ENCODE measurements at regions not wholly inside any gene's neighbourhood (a gene's known extent, or its start where the extent isn't known, plus 50 kb on each side); places are given as distances from the start of the nearest gene placed in this dataset.

DNA sequence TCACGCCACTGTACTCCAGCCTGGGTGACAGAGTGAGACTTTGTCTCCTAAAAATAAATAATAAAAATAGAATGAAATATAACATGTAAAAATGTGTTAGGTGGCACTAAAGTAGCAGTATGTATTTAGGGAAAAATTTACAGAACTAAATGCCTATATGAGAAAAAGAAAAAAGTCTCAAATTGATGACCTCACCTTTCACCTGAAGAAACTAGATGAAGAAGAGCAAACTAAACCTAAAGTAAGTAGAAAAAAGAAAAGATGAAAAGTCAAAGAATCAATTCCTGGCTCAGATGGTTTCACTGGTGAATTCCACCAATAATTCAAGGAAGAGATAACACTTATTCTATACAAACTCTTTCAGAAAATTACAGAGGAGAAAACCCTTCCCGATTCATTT is 106.5 kb upstream of the NANOS1 start:
- no peak for TF ChIP-seq POLR2A (IDR thresholded peaks at IDR 0.05)
- TF ChIP-seq, protein P1, sequence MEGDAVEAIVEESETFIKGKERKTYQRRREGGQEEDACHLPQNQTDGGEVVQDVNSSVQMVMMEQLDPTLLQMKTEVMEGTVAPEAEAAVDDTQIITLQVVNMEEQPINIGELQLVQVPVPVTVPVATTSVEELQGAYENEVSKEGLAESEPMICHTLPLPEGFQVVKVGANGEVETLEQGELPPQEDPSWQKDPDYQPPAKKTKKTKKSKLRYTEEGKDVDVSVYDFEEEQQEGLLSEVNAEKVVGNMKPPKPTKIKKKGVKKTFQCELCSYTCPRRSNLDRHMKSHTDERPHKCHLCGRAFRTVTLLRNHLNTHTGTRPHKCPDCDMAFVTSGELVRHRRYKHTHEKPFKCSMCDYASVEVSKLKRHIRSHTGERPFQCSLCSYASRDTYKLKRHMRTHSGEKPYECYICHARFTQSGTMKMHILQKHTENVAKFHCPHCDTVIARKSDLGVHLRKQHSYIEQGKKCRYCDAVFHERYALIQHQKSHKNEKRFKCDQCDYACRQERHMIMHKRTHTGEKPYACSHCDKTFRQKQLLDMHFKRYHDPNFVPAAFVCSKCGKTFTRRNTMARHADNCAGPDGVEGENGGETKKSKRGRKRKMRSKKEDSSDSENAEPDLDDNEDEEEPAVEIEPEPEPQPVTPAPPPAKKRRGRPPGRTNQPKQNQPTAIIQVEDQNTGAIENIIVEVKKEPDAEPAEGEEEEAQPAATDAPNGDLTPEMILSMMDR (IDR thresholded peaks at IDR 0.05), result no peak
- no peaks in the 10 kb centered on the region for H3K4me1 ChIP-seq
- H3K9me3 ChIP-seq, result no peaks in the 10 kb centered on the region
- no peak for DNase-seq
- intact Hi-C loops (cut with DNase I; ENCODE audit: low total_unique reads), result no loop called here
- H3K4me3 ChIP-seq, result no peak overlapping the region
- WGBS, 2 donors, result 93 to 97% methylated on average over 2 of the region's 2 CpGs
- H3K27ac ChIP-seq, result no peak overlapping the region
- no peaks in the 10 kb centered on the region for H3K27me3 ChIP-seq
- H3K36me3 ChIP-seq (ENCODE audit: low read depth, missing control alignments), result no peaks in the 10 kb centered on the region

DNA sequence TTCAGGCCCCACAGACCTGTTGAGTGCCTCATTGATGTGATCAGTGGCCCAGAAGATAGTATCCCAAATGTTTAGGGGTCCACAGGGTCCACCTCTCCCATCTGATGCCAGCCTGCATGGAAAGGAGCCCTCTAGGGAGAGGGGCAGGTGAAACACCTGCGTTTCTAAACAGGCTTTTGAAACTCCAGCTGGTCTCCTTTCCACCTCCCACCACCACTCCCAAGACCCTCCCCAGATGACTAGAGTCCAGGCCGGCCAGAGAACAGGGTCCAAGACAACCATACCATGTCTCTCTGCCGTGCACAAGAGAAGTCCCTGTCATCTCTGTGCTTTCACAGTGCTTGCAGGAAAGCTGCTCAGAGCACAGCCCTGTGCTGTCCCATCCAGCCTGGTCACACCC is 105.0 kb upstream of the NANOS1 start:
- no peaks in the 10 kb centered on the region for H3K27me3 ChIP-seq
- WGBS, 2 donors, result 90 to 100% methylated on average over 2 to 3 of the region's 3 CpGs
- no peak for DNase-seq
- H3K27ac ChIP-seq, result no peak overlapping the region
- intact Hi-C loops (cut with DNase I; ENCODE audit: low total_unique reads), result no loop called here
- H3K4me3 ChIP-seq, result no peak overlapping the region
- TF ChIP-seq, protein P1 (IDR thresholded peaks at IDR 0.05), result no peak
- H3K36me3 ChIP-seq (ENCODE audit: low read depth, missing control alignments), result no peaks in the 10 kb centered on the region
- no peaks in the 10 kb centered on the region for H3K4me1 ChIP-seq
- H3K9me3 ChIP-seq, result no peaks in the 10 kb centered on the region

DNA sequence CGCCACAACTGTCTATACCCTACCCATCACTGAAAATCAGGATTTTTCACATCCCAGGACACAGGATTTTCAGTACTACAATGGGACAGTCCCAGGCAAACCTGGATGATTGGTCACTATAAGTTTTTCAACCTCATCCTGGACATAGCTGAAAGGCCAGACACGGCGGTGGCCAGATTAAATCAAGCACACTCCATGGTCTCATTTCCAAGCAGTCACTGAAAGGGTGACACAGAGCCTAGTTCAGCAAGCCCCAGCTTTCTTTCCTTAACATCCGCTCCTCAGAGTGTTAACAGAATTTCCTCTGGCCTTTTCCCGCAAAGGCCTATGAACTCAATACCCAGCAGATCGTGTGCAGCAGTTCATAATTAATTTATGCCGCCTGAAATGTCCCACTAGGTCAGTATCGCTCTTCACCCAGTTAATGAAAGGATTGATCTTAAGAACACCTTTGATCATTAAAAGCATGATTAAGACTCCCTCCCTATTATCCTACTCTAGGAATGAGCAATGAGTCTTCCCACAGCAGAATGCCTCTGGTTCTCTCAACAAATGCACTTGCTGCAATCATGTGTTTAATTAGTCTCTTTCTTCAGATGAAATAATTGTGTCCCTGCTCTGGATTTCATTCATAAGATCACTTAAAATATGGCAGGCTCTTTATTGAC is 104.0 kb upstream of the NANOS1 start:
- TF ChIP-seq POLR2A (IDR thresholded peaks at IDR 0.05), result no peak
- TF ChIP-seq, protein P1 (IDR thresholded peaks at IDR 0.05), result no peak
- Histone ChIP-seq H3K4me1 (no peaks in the 10 kb centered on the region), H3K36me3 (ENCODE audit: low read depth, missing control alignments) (no peaks in the 10 kb centered on the region), H3K27me3 (no peaks in the 10 kb centered on the region), H3K4me3 (no peak overlapping the region), H3K9me3 (no peaks in the 10 kb centered on the region), H3K27ac (no peak overlapping the region)
- intact Hi-C loops (cut with DNase I; ENCODE audit: low total_unique reads), result no loop called here
- WGBS, 2 donors, result 82 to 85% methylated on average over 8 of the region's 8 CpGs
- DNase-seq, result no peak

DNA sequence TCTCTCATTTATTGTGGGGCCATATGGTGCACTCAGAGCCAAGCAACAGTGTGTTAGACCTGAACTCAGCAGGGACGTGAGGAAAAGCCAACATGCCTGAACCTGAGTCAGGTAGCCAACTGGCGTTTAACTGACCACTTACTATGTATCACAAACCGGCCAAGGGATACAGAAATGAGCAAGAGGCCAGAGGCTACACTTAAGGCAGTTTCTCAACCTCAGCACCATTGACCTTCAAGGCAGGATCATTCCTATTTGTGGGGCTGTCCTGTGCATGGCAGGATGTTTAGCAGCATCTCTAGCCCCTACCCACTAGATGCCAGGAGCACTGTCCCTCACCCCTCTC is 103.5 kb upstream of the NANOS1 start:
- no peaks in the 10 kb centered on the region for H3K4me1 ChIP-seq
- H3K9me3 ChIP-seq, result no peaks in the 10 kb centered on the region
- no peak overlapping the region for H3K27ac ChIP-seq
- TF ChIP-seq, protein P1 (IDR thresholded peaks at IDR 0.05), result no peak
- TF ChIP-seq POLR2A (IDR thresholded peaks at IDR 0.05), result no peak
- no peak for DNase-seq
- H3K27me3 ChIP-seq, result no peaks in the 10 kb centered on the region
- H3K4me3 ChIP-seq, result no peak overlapping the region
- H3K36me3 ChIP-seq (ENCODE audit: low read depth, missing control alignments), result no peaks in the 10 kb centered on the region
- intact Hi-C loops (cut with DNase I; ENCODE audit: low total_unique reads), result no loop called here
- WGBS, 2 donors, result 89 to 97% methylated on average over 3 of the region's 3 CpGs

DNA sequence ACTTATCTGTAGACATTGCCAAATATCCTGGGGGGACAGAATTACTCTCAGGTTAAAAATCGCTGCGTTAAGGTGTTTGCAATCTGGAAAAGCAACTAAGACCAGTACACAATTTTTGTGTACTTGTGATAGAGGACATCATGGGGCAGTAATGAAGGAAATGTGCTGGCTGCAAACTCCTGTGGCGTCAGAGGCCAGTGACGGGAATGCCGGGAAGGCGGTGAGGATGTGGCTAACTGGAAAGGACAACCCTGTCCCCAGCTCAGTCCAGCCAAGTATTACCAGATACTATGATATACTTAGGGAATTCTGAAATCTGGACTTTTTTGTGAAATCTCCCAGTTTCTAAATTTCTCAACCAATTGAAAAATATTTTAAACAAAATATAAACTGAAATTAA is 103.1 kb upstream of the NANOS1 start:
- TF ChIP-seq POLR2A (IDR thresholded peaks at IDR 0.05), result no peak
- TF ChIP-seq, protein P1 (IDR thresholded peaks at IDR 0.05), result no peak
- Histone ChIP-seq H3K27ac (no peak overlapping the region), H3K36me3 (ENCODE audit: low read depth, missing control alignments) (no peaks in the 10 kb centered on the region), H3K27me3 (no peaks in the 10 kb centered on the region), H3K4me1 (no peaks in the 10 kb centered on the region), H3K9me3 (no peaks in the 10 kb centered on the region), H3K4me3 (no peak overlapping the region)
- intact Hi-C loops (cut with DNase I; ENCODE audit: low total_unique reads), result no loop called here
- 86 to 96% methylated on average over 6 of the region's 6 CpGs for WGBS, 2 donors
- DNase-seq, result no peak

Data from testis (tissue), 2 donors.